ENCODE measurements at regions not wholly inside any gene's neighbourhood (a gene's known extent, or its start where the extent isn't known, plus 50 kb on each side); places are given as distances from the start of the nearest gene placed in this dataset.

DNA sequence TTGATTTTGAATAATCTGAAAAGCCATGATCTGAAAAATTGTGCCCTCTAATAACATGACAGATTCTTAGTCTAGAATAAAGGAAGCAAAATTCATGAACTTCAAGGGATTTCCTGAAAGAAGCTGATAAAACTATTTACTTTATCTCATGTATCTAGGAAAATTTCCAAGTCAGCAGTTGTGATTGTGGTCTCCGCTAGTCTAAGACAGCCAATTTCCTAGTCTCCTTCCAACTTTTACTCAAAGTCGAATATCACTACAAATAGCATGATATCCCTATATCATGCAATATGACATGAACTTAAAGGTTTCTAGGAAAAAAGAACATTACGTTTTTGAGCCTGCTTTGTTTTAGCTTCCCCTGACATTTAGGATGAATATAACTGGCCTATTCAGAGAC is 202.1 kb upstream of the GHITM start:
- ChIA-PET POLR2A (ENCODE audit: partially characterized antibody) (no interaction called here), CTCF (ENCODE audit: partially characterized antibody) (interaction anchor here (1.4 kb wide), 1 partner anchor 27 kb away, joined by 3 read pairs; no protein-coding TSS in a partner anchor)
- Histone ChIP-seq H4K5ac (ENCODE audit: insufficient read length, low read depth, low read length) (no peak overlapping the region), H3K79me1 (ENCODE audit: low read depth, low read length) (no peaks in the 10 kb centered on the region), H3K4ac (replicated peaks; ENCODE audit: insufficient read length, low read depth, low read length) (no peak overlapping the region), H3K79me2 (ENCODE audit: control insufficient read depth in 1 of 2, insufficient read depth in 2 of 2, low read length in 2 of 2) (no peaks in the 10 kb centered on the region), H3K4me2 (ENCODE audit: insufficient read depth in 1 of 2, low read depth in 2 of 2, low read length in 2 of 2) (no peak overlapping the region), H3K36me3 (ENCODE audit: control insufficient read depth in 2 of 4, insufficient read depth in 4 of 4, low read length in 3 of 4) (no peaks in the 10 kb centered on the region), H3K56ac (replicated peaks; ENCODE audit: insufficient read length, low read depth, low read length) (no peak overlapping the region), H4K91ac (replicated peaks; ENCODE audit: insufficient read length, low read length) (no peak overlapping the region), H3K9ac (replicated peaks in 1 of 4; ENCODE audit: extremely low read depth in 1 of 4, low read depth in 3 of 4, low read length in 3 of 4) (no peak overlapping the region), H3K27me3 (replicated peaks in 1 of 4; ENCODE audit: control insufficient read depth in 3 of 4, extremely low read depth in 1 of 4, insufficient read depth in 3 of 4, low read length in 3 of 4) (no peaks in the 10 kb centered on the region; a peak in 1 of 7 replicates), H4K8ac (ENCODE audit: extremely low read depth, insufficient read depth, low read length) (no peak overlapping the region), H2BK20ac (ENCODE audit: low read length) (no peak overlapping the region), H2BK5ac (ENCODE audit: low read depth, low read length) (no peak overlapping the region), H3K18ac (ENCODE audit: extremely low read depth, low read length) (no peak overlapping the region), H3K4me1 (replicated peaks in 1 of 4; ENCODE audit: control insufficient read depth in 3 of 4, insufficient read depth in 4 of 4, low read length in 3 of 4) (0 out of 7 replicates have a peak, but pooled peaks cover 0 to 6% (median 0%) of the 10 kb centered on the region in 4 experiments), H3K23ac (ENCODE audit: insufficient read length) (no peak overlapping the region), H2BK15ac (ENCODE audit: low read length) (no peak overlapping the region), H2BK12ac (ENCODE audit: low read depth, low read length) (no peak overlapping the region), H2BK120ac (replicated peaks; ENCODE audit: low read depth, low read length) (no peak overlapping the region), H3K27ac (ENCODE audit: low read depth, low read length) (no peak overlapping the region), H3K4me3 (ENCODE audit: extremely low read depth in 1 of 4, insufficient read depth in 2 of 4, low read depth in 3 of 4, low read length in 4 of 4) (no peak overlapping the region), H2AK5ac (ENCODE audit: low read depth, low read length) (no peak overlapping the region), H4K20me1 (replicated peaks in 1 of 2; ENCODE audit: control insufficient read depth in 1 of 2, insufficient read depth in 2 of 2, low read length in 2 of 2) (no peaks in the 10 kb centered on the region), H3K14ac (ENCODE audit: insufficient read length) (no peak overlapping the region), H3K23me2 (ENCODE audit: low read depth, low read length) (no peaks in the 10 kb centered on the region; the same call in 1 of the 2 replicates), H2AFZ (ENCODE audit: low read length) (no peak overlapping the region), H3K9me3 (ENCODE audit: insufficient read depth in 2 of 2, low read depth in 1 of 2, low read length in 1 of 2) (no peaks in the 10 kb centered on the region)
- FAIRE-seq (no peak), DNase-seq (ENCODE audit: low read depth in 1 of 2, low spot score in 2 of 2) (no peak)
- 84% methylated on average over 3 of the region's 3 CpGs; no CpG with 5 or more reads in 1 of the 2 experiments for WGBS, 2 experiments (ENCODE audit: extremely low coverage in 1 of 2, insufficient coverage in 1 of 2, insufficient read length in 1 of 2, insufficient replicate concordance in 2 of 2, low coverage in 1 of 2, low lambda C conversion rate in 2 of 2, missing lambda C conversion rate in 1 of 2)
- no peak for TF ChIP-seq TAF1 (IDR thresholded peaks at IDR 0.05; ENCODE audit: low read depth, low read length)
- no peak for TF ChIP-seq FOSL1 (IDR thresholded peaks at IDR 0.05; ENCODE audit: insufficient read depth, low read depth, low read length)
- TF ChIP-seq CEBPB (IDR thresholded peaks at IDR 0.05; ENCODE audit: low read depth, low read length): no peak
- no peak for TF ChIP-seq ASH2L (IDR thresholded peaks at IDR 0.05; ENCODE audit: low read length)
- TF ChIP-seq SP2 (IDR thresholded peaks at IDR 0.05; ENCODE audit: low read length): no peak
- no peak for TF ChIP-seq POU5F1 (IDR thresholded peaks at IDR 0.05; ENCODE audit: low read depth, low read length)
- no peak for TF ChIP-seq TAF7 (optimal IDR thresholded peaks at IDR 0.05; ENCODE audit: borderline replicate concordance, low read depth, low read length)
